HepG2 (cell line): ENCODE measurements at regions not wholly inside any gene's neighbourhood (a gene's known extent, or its start where the extent isn't known, plus 50 kb on each side); places are given as distances from the start of the nearest gene placed in this dataset.

Experiments
- ATAC-seq: fragments of 200-7000 bp; cut with Tn5 transposase; 3 replicates; pipeline ENCODE4 v1.9.1; 2020; ENCODE audit warnings: mild to moderate bottlenecking, moderate library complexity
- BruUV-seq: library from RNA; stranded (reverse); fragments of 400-500 nt; replicated peaks from 2 replicates; lab custom pipeline; 2021; lab: Mats Ljungman, UMichigan
- CTCF ChIA-PET: fragments of 300-600 bp; formaldehyde crosslinking; extraction: SDS; loops from one replicate; lab custom pipeline; 2021; ENCODE audit warnings: low total read pairs, inconsistent platforms, low intra/inter-chr PET ratio; lab: Yijun Ruan, JAX
- POLR2A ChIA-PET: fragments of 350-600 bp; sonication (Branson Sonifier 250); formaldehyde crosslinking; loops from one replicate; lab custom pipeline; 2020; ENCODE audit warnings: antibody characterized with exemption, inconsistent platforms; lab: Yijun Ruan, JAX
- DNase-seq: peaks from one replicate; pipeline ENCODE4 v3.0.0-alpha.2; 2015; ENCODE audit warnings: low spot score
- FAIRE-seq: peaks from 3 replicates; lab custom pipeline; 2011; peaks lifted over from hg19 to GRCh38; lab: Jason Lieb, UNC
- H2AFZ ChIP-seq: one replicate; pipeline ENCODE4 v1.6.1; 2011; ENCODE audit warnings: low read length, inconsistent platforms
- H3K27ac ChIP-seq: fragments of 300-600 bp; 3 replicates; pipeline ENCODE4 v1.8.0; 2011; ENCODE audit warnings: mixed run types, mild to moderate bottlenecking, mixed read lengths, low read length, inconsistent platforms; ENCODE audit not compliant: insufficient read depth; ENCODE audit errors: extremely low read length
- H3K27me3 ChIP-seq, 2 experiments: fragments of 200-600 bp in 1 of 2; 2 replicates in 1 of 2; 3 replicates in 1 of 2; pipeline versions ENCODE4 v1.6.0 to v1.8.0; 2011; ENCODE audit warnings: low read length in 2 of 2, mild to moderate bottlenecking in 2 of 2, moderate library complexity in 2 of 2, inconsistent platforms in 1 of 2; ENCODE audit not compliant: insufficient read depth in 2 of 2, control insufficient read depth in 1 of 2
- H3K36me3 ChIP-seq, 2 experiments: fragments of 200-600 bp in 1 of 2; replicated peaks in 1 of 2; 2 replicates in 1 of 2; 3 replicates in 1 of 2; pipeline versions ENCODE4 v1.5.1 to v1.8.0; 2011; ENCODE audit warnings: low read length in 2 of 2, inconsistent platforms in 1 of 2; ENCODE audit not compliant: insufficient read depth in 2 of 2, control insufficient read depth in 1 of 2
- H3K4me1 ChIP-seq: 2 replicates; pipeline ENCODE4 v1.5.1; 2012; ENCODE audit warnings: low read length, inconsistent platforms; ENCODE audit not compliant: insufficient read depth
- H3K4me2 ChIP-seq: 2 replicates; pipeline ENCODE4 v1.6.0; 2011; ENCODE audit warnings: low read depth, low read length, inconsistent platforms
- H3K4me3 ChIP-seq, 3 experiments: fragments of 200-600 bp in 1 of 3; sonication (generic), shearing (Covaris generic) in 1 of 3; replicated peaks in 1 of 3; 2 replicates each; pipeline ENCODE4 v1.5.1; 2011 to 2016; ENCODE audit warnings: low read length in 3 of 3, inconsistent platforms in 2 of 3, low read depth in 2 of 3, mild to moderate bottlenecking in 2 of 3, control low read depth in 1 of 3, mixed read lengths in 1 of 3; ENCODE audit not compliant: insufficient read depth in 1 of 3
- H3K79me2 ChIP-seq: one replicate; pipeline ENCODE4 v1.6.1; 2011; ENCODE audit warnings: low read length, inconsistent platforms; ENCODE audit not compliant: insufficient read depth
- H3K9ac ChIP-seq: 2 replicates; pipeline ENCODE4 v1.6.0; 2011; ENCODE audit warnings: mild to moderate bottlenecking, low read depth, low read length, inconsistent platforms; ENCODE audit not compliant: insufficient read depth
- H3K9me3 ChIP-seq: 2 replicates; pipeline ENCODE4 v1.5.1; 2012; ENCODE audit warnings: mild to moderate bottlenecking, low read length
- H4K20me1 ChIP-seq: 2 replicates; pipeline ENCODE4 v1.6.0; 2011; ENCODE audit warnings: inconsistent platforms, mild to moderate bottlenecking, low read length, moderate library complexity; ENCODE audit not compliant: insufficient read depth
- ARHGAP35 ChIP-seq: sonication (generic); formaldehyde crosslinking; IDR thresholded peaks from 2 replicates; pipeline ENCODE4 v1.9.0; 2022; ENCODE audit warnings: mild to moderate bottlenecking, inconsistent platforms, moderate library complexity, missing genetic modification reagents, borderline replicate concordance
- CCDC6 ChIP-seq: sonication (generic); formaldehyde crosslinking; IDR thresholded peaks from 2 replicates; pipeline ENCODE4 v1.8.1; 2022; ENCODE audit warnings: mild to moderate bottlenecking, missing genetic modification reagents, moderate library complexity
- FOSL2 ChIP-seq: sonication (generic); formaldehyde crosslinking; IDR thresholded peaks from 2 replicates; pipeline ENCODE4 v1.4.0; 2020; ENCODE audit warnings: missing genetic modification reagents
- HOXD1 ChIP-seq: sonication (generic); formaldehyde crosslinking; IDR thresholded peaks from 2 replicates; pipeline ENCODE4 v1.5.0; 2020; ENCODE audit warnings: missing genetic modification reagents
- ISL2 ChIP-seq: sonication (generic); formaldehyde crosslinking; IDR thresholded peaks from 2 replicates; pipeline ENCODE4 v1.5.0; 2020; ENCODE audit warnings: missing genetic modification reagents
- KDM5B ChIP-seq: sonication (generic); formaldehyde crosslinking; IDR thresholded peaks from 2 replicates; pipeline ENCODE4 v1.4.0; 2020; ENCODE audit warnings: missing genetic modification reagents, mild to moderate bottlenecking, borderline replicate concordance
- MAFG ChIP-seq: sonication (generic); formaldehyde crosslinking; IDR thresholded peaks from 2 replicates; pipeline ENCODE4 v1.5.1; 2020; ENCODE audit warnings: mild to moderate bottlenecking, missing genetic modification reagents
- MED13 ChIP-seq: sonication (generic); formaldehyde crosslinking; IDR thresholded peaks from 2 replicates; pipeline ENCODE4 v1.5.0; 2020; ENCODE audit warnings: missing genetic modification reagents
- RFX3 ChIP-seq: IDR thresholded peaks from 2 replicates; pipeline ENCODE4 v1.6.1; 2016; ENCODE audit warnings: missing biosample characterization, missing genetic modification reagents
- SIN3B ChIP-seq: fragments of 150-350 bp; IDR thresholded peaks from 2 replicates; pipeline ENCODE4 v1.6.1; 2014; ENCODE audit warnings: low read length
- SMARCC2 ChIP-seq: fragments of 450-650 bp; IDR thresholded peaks from 2 replicates; pipeline ENCODE4 v1.6.1; 2017; ENCODE audit warnings: antibody characterized with exemption, mild to moderate bottlenecking
- TGIF2 ChIP-seq: IDR thresholded peaks from 2 replicates; pipeline ENCODE4 v1.6.1; 2016; ENCODE audit warnings: control low read depth, missing compliant biosample characterization
- ZFAT ChIP-seq: sonication (generic); formaldehyde crosslinking; conservative IDR thresholded peaks from 2 replicates; pipeline ENCODE4 v1.8.1; 2023; ENCODE audit warnings: missing genetic modification reagents, inconsistent platforms
- ZNF292 ChIP-seq: sonication (generic); formaldehyde crosslinking; IDR thresholded peaks from 2 replicates; pipeline ENCODE4 v1.8.1; 2022; ENCODE audit warnings: mild to moderate bottlenecking, low read depth, missing genetic modification reagents, borderline replicate concordance
- ZNF431 ChIP-seq: sonication (generic); formaldehyde crosslinking; IDR thresholded peaks from 2 replicates; pipeline ENCODE4 v1.9.0; 2022; ENCODE audit warnings: missing genetic modification reagents, low read depth, mild to moderate bottlenecking, borderline replicate concordance
- WGBS: methylation state at CpG from one replicate; pipeline ENCODE4 v1.1.6; 2017; ENCODE audit warnings: low lambda C conversion rate; 5-methylcytosine and 5-hydroxymethylcytosine counted together
- in situ Hi-C: cut with HindIII; loops from 2 replicates; pipeline ENCODE4 v1.10.0; 2017; ENCODE audit warnings: low pct_unique_long_range_greater_than_20kb; ENCODE audit not compliant: extremely low pct_ligation_motif_present
- intact Hi-C: fragments of 100-400 bp; cut with micrococcal nuclease; formaldehyde crosslinking; loops from one replicate; pipeline ENCODE4 v1.10.0; 2022; ENCODE audit not compliant: unreplicated experiment
- TF ChIP-seq, protein P1 (sequence below): sonication (generic); formaldehyde crosslinking; IDR thresholded peaks from 2 replicates; pipeline ENCODE4 v1.5.1; 2020; ENCODE audit warnings: missing genetic modification reagents, mild to moderate bottlenecking, borderline replicate concordance
- TF ChIP-seq, protein P2 (sequence below): sonication (generic); formaldehyde crosslinking; IDR thresholded peaks from 2 replicates; pipeline ENCODE4 v1.5.0; 2020; ENCODE audit warnings: missing genetic modification reagents

DNA sequence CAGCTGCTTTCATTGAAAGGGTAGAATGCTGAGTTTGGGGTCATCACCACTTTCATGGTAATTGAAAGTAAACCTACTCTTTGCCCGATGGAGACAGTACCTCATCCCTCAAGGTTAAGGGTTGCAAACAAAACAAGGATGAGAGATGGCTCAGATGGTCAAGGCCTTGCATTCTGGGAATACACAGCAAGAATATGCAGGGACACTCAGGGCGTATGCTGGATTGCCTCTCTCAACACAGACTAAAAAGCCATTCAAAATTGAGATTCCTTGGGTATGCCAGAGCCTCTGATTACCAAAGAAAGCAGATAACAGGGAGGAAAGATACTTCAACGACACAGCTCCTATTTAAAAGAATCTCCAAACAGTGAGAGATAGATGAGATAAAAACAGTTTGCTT is 310.4 kb downstream of the ARAP2 start:
- ChIA-PET CTCF (no interaction called here), POLR2A (no interaction called here)
- H3K4me3 ChIP-seq: no peak overlapping the region
- TF ChIP-seq ZNF431 (CRISPR knock-in tag) (no peak), MED13 (CRISPR knock-in tag) (no peak), RFX3 (CRISPR knock-in tag) (no peak), TGIF2 (CRISPR knock-in tag) (no peak), ZFAT (CRISPR knock-in tag) (no peak), CCDC6 (CRISPR knock-in tag) (no peak), MAFG (CRISPR knock-in tag) (no peak), SIN3B (no peak), KDM5B (CRISPR knock-in tag) (no peak), SMARCC2 (no peak), HOXD1 (CRISPR knock-in tag) (no peak), ZNF292 (no peak), ISL2 (no peak), FOSL2 (CRISPR knock-in tag) (no peak), ARHGAP35 (CRISPR knock-in tag) (no peak)
- TF ChIP-seq, protein P1, sequence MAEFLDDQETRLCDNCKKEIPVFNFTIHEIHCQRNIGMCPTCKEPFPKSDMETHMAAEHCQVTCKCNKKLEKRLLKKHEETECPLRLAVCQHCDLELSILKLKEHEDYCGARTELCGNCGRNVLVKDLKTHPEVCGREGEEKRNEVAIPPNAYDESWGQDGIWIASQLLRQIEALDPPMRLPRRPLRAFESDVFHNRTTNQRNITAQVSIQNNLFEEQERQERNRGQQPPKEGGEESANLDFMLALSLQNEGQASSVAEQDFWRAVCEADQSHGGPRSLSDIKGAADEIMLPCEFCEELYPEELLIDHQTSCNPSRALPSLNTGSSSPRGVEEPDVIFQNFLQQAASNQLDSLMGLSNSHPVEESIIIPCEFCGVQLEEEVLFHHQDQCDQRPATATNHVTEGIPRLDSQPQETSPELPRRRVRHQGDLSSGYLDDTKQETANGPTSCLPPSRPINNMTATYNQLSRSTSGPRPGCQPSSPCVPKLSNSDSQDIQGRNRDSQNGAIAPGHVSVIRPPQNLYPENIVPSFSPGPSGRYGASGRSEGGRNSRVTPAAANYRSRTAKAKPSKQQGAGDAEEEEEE (CRISPR knock-in tag): no peak
- TF ChIP-seq, protein P2, sequence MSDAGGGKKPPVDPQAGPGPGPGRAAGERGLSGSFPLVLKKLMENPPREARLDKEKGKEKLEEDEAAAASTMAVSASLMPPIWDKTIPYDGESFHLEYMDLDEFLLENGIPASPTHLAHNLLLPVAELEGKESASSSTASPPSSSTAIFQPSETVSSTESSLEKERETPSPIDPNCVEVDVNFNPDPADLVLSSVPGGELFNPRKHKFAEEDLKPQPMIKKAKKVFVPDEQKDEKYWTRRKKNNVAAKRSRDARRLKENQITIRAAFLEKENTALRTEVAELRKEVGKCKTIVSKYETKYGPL (CRISPR knock-in tag): no peak
- H3K36me3 ChIP-seq: no peaks in the 10 kb centered on the region
- H2AFZ ChIP-seq: no peak overlapping the region
- ATAC-seq: no peak
- no peak overlapping the region for H3K9ac ChIP-seq
- intact Hi-C loops: loop anchor here (10.0 kb wide), 1 partner anchor 979 kb away; no protein-coding TSS in a partner anchor
- H4K20me1 ChIP-seq: no peaks in the 10 kb centered on the region
- FAIRE-seq: no peak
- in situ Hi-C loops: no loop called here
- H3K4me1 ChIP-seq: no peaks in the 10 kb centered on the region
- WGBS: 9% methylated on average over 3 of the region's 3 CpGs
- H3K79me2 ChIP-seq: no peaks in the 10 kb centered on the region
- H3K9me3 ChIP-seq: no peaks in the 10 kb centered on the region
- DNase-seq: no peak
- BruUV-seq: no TSS peak
- H3K4me2 ChIP-seq: no peak overlapping the region
- no peaks in the 10 kb centered on the region for H3K27me3 ChIP-seq
- no peak overlapping the region for H3K27ac ChIP-seq
